ENCODE measurements at regions not wholly inside any gene's neighbourhood (a gene's known extent, or its start where the extent isn't known, plus 50 kb on each side); places are given as distances from the start of the nearest gene placed in this dataset.

DNA sequence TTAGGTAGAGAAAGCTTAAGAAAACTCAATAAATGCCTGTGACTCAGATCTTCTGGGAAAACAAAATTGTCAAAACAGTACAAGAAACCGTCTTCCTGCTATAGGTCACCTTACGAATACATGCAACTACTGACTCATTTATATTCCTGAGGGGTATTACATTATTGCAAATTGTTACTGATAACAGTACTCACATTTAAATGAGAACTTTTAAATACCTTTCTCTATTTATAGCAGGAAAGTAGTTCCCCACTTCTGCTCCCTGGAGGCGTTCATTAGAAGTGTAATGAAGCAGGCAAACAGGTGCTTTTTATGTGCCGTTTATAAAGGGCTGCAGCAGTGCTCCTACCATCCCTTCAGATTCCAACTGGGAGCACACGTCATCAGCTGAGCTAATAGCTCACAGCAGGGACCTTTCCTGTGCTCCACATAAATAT, 65.1 kb upstream of the RPRM start:
- TF ChIP-seq, protein P1, sequence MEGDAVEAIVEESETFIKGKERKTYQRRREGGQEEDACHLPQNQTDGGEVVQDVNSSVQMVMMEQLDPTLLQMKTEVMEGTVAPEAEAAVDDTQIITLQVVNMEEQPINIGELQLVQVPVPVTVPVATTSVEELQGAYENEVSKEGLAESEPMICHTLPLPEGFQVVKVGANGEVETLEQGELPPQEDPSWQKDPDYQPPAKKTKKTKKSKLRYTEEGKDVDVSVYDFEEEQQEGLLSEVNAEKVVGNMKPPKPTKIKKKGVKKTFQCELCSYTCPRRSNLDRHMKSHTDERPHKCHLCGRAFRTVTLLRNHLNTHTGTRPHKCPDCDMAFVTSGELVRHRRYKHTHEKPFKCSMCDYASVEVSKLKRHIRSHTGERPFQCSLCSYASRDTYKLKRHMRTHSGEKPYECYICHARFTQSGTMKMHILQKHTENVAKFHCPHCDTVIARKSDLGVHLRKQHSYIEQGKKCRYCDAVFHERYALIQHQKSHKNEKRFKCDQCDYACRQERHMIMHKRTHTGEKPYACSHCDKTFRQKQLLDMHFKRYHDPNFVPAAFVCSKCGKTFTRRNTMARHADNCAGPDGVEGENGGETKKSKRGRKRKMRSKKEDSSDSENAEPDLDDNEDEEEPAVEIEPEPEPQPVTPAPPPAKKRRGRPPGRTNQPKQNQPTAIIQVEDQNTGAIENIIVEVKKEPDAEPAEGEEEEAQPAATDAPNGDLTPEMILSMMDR (IDR thresholded peaks at IDR 0.05): no peak
- TF ChIP-seq EP300 (IDR thresholded peaks at IDR 0.05) (no peak), POLR2A (IDR thresholded peaks at IDR 0.05) (no peak)

All from tibial nerve (tissue), 4 donors.